Nephron progenitor cell (in vitro differentiated cells): ENCODE measurements at regions not wholly inside any gene's neighbourhood (a gene's known extent, or its start where the extent isn't known, plus 50 kb on each side); places are given as distances from the start of the nearest gene placed in this dataset.

Experiments
- DNase-seq: peaks from one replicate; pipeline ENCODE4 v3.0.0; 2021
- H3K27ac Mint-ChIP-seq: 2 replicates; pipeline ENCODE4 v1.8.0; 2021; ENCODE audit warnings: mild to moderate bottlenecking, moderate library complexity, mixed read lengths
- H3K27me3 Mint-ChIP-seq: 2 replicates; pipeline ENCODE4 v1.8.0; 2021; ENCODE audit warnings: mild to moderate bottlenecking, low read depth, mixed read lengths; ENCODE audit not compliant: poor library complexity
- H3K36me3 Mint-ChIP-seq: 2 replicates; pipeline ENCODE4 v1.8.0; 2021; ENCODE audit warnings: low read depth, mixed read lengths
- H3K4me1 Mint-ChIP-seq: 2 replicates; pipeline ENCODE4 v1.8.0; 2021; ENCODE audit warnings: mixed read lengths
- H3K4me3 Mint-ChIP-seq: 2 replicates; pipeline ENCODE4 v1.8.0; 2021; ENCODE audit warnings: mild to moderate bottlenecking, moderate library complexity, mixed read lengths
- H3K9me3 Mint-ChIP-seq: 2 replicates; pipeline ENCODE4 v1.8.0; 2021; ENCODE audit warnings: mild to moderate bottlenecking, moderate library complexity, mixed read lengths
- TF ChIP-seq, protein P1 (sequence below): fragments of 200-600 bp; sonication (generic); IDR thresholded peaks from 2 replicates; pipeline ENCODE4 v1.5.0; 2021; ENCODE audit warnings: antibody characterized with exemption

DNA sequence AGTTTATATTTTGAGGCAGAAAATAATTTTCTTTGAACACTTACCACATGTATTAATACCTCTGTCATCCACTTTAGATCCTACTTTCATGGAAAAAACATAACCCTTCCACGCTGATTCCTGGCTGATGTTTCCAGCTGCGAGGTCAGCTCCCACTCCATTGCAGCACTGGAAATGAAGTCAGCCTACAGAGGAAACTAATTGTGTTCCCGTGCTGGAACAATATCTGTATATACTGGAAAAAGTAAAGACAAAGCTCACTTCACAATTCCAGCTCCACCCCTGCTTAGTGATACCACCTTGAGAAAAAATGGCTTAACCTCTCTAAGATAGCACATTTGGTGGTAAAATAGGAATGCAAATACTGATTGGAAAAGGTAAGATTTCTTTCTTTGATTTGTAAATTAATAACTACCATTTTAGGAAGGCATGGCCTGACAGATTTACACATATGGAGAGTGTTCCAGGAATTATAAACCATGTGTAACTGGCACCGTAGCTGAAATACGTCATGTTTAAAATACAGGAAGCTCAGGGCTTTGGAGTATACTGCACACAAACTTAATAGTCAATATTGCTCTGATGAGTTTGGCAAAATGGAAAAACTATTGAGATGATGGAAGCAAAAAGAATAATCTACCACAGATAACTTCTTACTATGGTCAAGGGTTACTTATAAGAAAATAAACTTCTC lies 90.0 kb downstream of the TRIB2 start:
- Mint-ChIP-seq H3K4me3 (no peak overlapping the region), H3K4me1 (peaks cover 20% of the 10 kb centered on the region), H3K27me3 (peaks cover 2% of the 10 kb centered on the region), H3K36me3 (peaks cover 5% of the 10 kb centered on the region), H3K27ac (no peak overlapping the region), H3K9me3 (peaks cover 7% of the 10 kb centered on the region)
- no peak for DNase-seq
- TF ChIP-seq, protein P1, sequence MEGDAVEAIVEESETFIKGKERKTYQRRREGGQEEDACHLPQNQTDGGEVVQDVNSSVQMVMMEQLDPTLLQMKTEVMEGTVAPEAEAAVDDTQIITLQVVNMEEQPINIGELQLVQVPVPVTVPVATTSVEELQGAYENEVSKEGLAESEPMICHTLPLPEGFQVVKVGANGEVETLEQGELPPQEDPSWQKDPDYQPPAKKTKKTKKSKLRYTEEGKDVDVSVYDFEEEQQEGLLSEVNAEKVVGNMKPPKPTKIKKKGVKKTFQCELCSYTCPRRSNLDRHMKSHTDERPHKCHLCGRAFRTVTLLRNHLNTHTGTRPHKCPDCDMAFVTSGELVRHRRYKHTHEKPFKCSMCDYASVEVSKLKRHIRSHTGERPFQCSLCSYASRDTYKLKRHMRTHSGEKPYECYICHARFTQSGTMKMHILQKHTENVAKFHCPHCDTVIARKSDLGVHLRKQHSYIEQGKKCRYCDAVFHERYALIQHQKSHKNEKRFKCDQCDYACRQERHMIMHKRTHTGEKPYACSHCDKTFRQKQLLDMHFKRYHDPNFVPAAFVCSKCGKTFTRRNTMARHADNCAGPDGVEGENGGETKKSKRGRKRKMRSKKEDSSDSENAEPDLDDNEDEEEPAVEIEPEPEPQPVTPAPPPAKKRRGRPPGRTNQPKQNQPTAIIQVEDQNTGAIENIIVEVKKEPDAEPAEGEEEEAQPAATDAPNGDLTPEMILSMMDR: no peak

- Mint-ChIP-seq H3K9me3 (no peaks in the 10 kb centered on the region), H3K4me3 (no peak overlapping the region), H3K36me3 (no peaks in the 10 kb centered on the region), H3K27ac (peak overlapping the region; percentile 16), H3K27me3 (peaks cover 2% of the 10 kb centered on the region), H3K4me1 (peaks cover 20% of the 10 kb centered on the region)
- TF ChIP-seq, protein P1: no peak
- DNase-seq: no peak
Observed at GRCh38 chr2:12807907-12808810, 91.4 kb downstream of the TRIB2 start.

DNA sequence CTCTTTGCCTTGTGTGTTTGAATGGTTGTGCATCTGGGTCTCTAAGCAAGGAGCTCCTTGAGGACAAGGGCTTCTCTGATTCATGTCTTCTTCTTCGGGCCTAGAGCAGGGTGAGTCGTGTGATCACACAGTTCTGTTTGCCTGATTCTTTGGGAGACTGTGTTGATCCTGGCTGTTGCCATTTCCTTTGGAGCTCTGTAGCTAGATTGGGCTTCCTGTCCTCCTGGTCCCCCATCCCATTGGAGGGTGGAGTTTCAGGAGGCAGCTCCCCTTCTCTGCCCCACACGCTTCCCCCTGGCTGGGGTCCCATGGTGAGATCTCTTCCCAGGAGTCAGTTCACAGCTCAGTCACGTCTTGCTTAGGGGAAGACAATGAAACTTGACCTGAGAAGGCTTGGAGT lies 92.8 kb downstream of the TRIB2 start:
- DNase-seq: no peak
- Mint-ChIP-seq H3K27me3 (peaks cover 2% of the 10 kb centered on the region), H3K9me3 (no peaks in the 10 kb centered on the region), H3K4me1 (peaks cover 20% of the 10 kb centered on the region), H3K4me3 (no peak overlapping the region), H3K27ac (peak overlapping the region; percentile 82), H3K36me3 (no peaks in the 10 kb centered on the region)
- TF ChIP-seq, protein P1: no peak

DNA sequence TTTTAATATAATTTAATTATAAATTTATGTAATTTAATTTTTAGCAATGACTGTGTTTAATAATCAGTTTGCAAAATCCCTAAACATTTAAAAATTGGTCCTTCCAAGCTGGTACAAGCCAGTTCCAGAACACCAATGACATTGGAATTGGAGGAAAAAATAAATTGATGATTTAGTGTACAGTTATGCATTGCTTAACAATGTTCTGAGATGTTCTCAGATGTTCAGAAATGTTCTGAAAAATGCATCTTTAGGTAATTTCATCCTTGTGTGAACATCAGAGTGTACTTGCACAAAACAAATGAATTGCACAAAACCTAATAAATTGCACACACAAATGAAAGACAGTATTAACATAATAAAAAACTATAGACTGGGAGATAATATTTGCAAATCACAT lies 95.2 kb downstream of the TRIB2 start:
- TF ChIP-seq, protein P1: no peak
- H3K9me3 Mint-ChIP-seq: no peaks in the 10 kb centered on the region
- peaks cover 22% of the 10 kb centered on the region for H3K4me1 Mint-ChIP-seq
- H3K4me3 Mint-ChIP-seq: no peak overlapping the region
- no peak overlapping the region for H3K27ac Mint-ChIP-seq
- no peaks in the 10 kb centered on the region for H3K36me3 Mint-ChIP-seq
- DNase-seq: no peak
- peaks cover 2% of the 10 kb centered on the region for H3K27me3 Mint-ChIP-seq

- no peaks in the 10 kb centered on the region for H3K36me3 Mint-ChIP-seq
- H3K27me3 Mint-ChIP-seq: peaks cover 2% of the 10 kb centered on the region
- H3K27ac Mint-ChIP-seq: no peak overlapping the region
- H3K9me3 Mint-ChIP-seq: no peaks in the 10 kb centered on the region
- DNase-seq: no peak
- H3K4me3 Mint-ChIP-seq: no peak overlapping the region
- H3K4me1 Mint-ChIP-seq: peaks cover 18% of the 10 kb centered on the region
- TF ChIP-seq, protein P1: no peak
Observed at GRCh38 chr2:12813166-12813565, 96.4 kb downstream of the TRIB2 start.
